ENCODE measurements at regions not wholly inside any gene's neighbourhood (a gene's known extent, or its start where the extent isn't known, plus 50 kb on each side); places are given as distances from the start of the nearest gene placed in this dataset.

DNA sequence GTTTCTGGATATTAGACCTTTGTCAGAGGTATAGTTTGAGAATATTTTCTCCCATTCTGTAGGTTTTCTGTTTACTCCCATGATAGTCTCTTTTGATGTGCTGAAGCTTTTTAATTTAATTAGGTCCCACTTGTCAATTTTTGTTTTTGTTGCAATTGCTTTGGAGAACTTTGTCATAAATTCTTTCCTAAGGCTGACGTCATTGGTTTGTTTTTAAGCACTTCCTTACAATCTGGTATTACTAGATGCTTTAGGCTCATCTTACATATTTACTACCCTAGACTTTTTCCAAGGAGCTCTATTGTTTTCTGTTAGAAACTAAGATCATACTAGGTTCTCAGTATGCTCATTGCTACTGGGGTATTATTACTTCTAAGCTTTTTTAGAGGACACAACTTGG is 806.3 kb downstream of the PDHA2 start:
- no TSS peak for BruUV-seq (replicated peaks)
- no peaks in the 10 kb centered on the region for H3K27me3 ChIP-seq (ENCODE audit: control insufficient read depth, insufficient read depth, low read length)
- no peak for ATAC-seq (ENCODE audit: low read depth)
- no peak overlapping the region for H2AK9ac ChIP-seq (replicated peaks; ENCODE audit: low read depth, low read length, poor library complexity)
- no peak overlapping the region for H2BK120ac ChIP-seq (ENCODE audit: low read depth, low read length)
- intact Hi-C loops (cut with micrococcal nuclease): no loop called here
- no peak overlapping the region for H2BK5ac ChIP-seq (ENCODE audit: low read depth, low read length, poor library complexity, severe bottlenecking)
- no peaks in the 10 kb centered on the region for H3K79me1 ChIP-seq (ENCODE audit: low read depth in 1 of 2, low read length in 2 of 2)
- no peak overlapping the region for H2BK20ac ChIP-seq (ENCODE audit: low read depth, low read length)
- no peak overlapping the region for H3K18ac ChIP-seq (ENCODE audit: low read depth, low read length)
- H3K4me2 ChIP-seq (ENCODE audit: low read depth, low read length): no peak overlapping the region
- no peak overlapping the region for H3K4me3 ChIP-seq (ENCODE audit: insufficient read depth, low read depth, low read length)
- H3K14ac ChIP-seq (replicated peaks; ENCODE audit: low read depth, low read length): no peak overlapping the region
- no peak overlapping the region for H4K91ac ChIP-seq (ENCODE audit: insufficient read depth, low read depth, low read length)
- H3K9ac ChIP-seq (ENCODE audit: low read depth, low read length): no peak overlapping the region
- H3K4me1 ChIP-seq (ENCODE audit: control insufficient read depth, insufficient read depth, low read length): no peaks in the 10 kb centered on the region
- in situ Hi-C loops (cut with MboI; ENCODE audit: low sequenced_read_pairs): no loop called here
- H3K36me3 ChIP-seq (ENCODE audit: control insufficient read depth, insufficient read depth, low read length): no peaks in the 10 kb centered on the region
- H3K56ac ChIP-seq (ENCODE audit: extremely low read depth, insufficient read depth, low read length): no peak overlapping the region
- H3K27ac ChIP-seq (ENCODE audit: insufficient read depth, low read length): no peak overlapping the region
- TF ChIP-seq CEBPB (IDR thresholded peaks at IDR 0.05; ENCODE audit: low read depth, low read length) (no peak), CHD1 (IDR thresholded peaks at IDR 0.05; ENCODE audit: low read depth, low read length) (no peak), BHLHE40 (IDR thresholded peaks at IDR 0.05; ENCODE audit: low read depth, low read length) (no peak), RCOR1 (IDR thresholded peaks at IDR 0.05; ENCODE audit: insufficient replicate concordance, low read length) (no peak), FOS (IDR thresholded peaks at IDR 0.05; ENCODE audit: low read depth, low read length) (no peak), MXI1 (IDR thresholded peaks at IDR 0.05; ENCODE audit: borderline replicate concordance, low read depth, low read length) (no peak), MAFK (IDR thresholded peaks at IDR 0.05; ENCODE audit: low read depth, low read length) (no peak)
- TF ChIP-seq, protein P1, sequence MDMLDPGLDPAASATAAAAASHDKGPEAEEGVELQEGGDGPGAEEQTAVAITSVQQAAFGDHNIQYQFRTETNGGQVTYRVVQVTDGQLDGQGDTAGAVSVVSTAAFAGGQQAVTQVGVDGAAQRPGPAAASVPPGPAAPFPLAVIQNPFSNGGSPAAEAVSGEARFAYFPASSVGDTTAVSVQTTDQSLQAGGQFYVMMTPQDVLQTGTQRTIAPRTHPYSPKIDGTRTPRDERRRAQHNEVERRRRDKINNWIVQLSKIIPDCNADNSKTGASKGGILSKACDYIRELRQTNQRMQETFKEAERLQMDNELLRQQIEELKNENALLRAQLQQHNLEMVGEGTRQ (IDR thresholded peaks at IDR 0.05; ENCODE audit: low read depth, low read length): no peak
- no peak overlapping the region for H4K5ac ChIP-seq (ENCODE audit: low read depth, low read length)
- ChIA-PET CTCF (no interaction called here), POLR2A (ENCODE audit: unreplicated experiment) (no interaction called here)
- no peaks in the 10 kb centered on the region for H4K20me1 ChIP-seq (ENCODE audit: insufficient read depth, low read length)
- H3K4ac ChIP-seq (ENCODE audit: low read depth, low read length): no peak overlapping the region
- WGBS, 2 experiments (ENCODE audit: extremely low coverage in 2 of 2, insufficient read length in 1 of 2): no CpG with 5 or more reads among the region's 1 CpG
- H3K23ac ChIP-seq (ENCODE audit: low read depth, low read length): no peak overlapping the region
- H2AK5ac ChIP-seq (ENCODE audit: low read depth, low read length): no peak overlapping the region
- peaks cover 4% of the 10 kb centered on the region; the same call in 1 of the 2 replicates for H3K9me3 ChIP-seq (ENCODE audit: control insufficient read depth, insufficient read depth, low read length)
- no peak overlapping the region for H2AFZ ChIP-seq (replicated peaks; ENCODE audit: low read length, poor library complexity)
- H3K9me1 ChIP-seq (ENCODE audit: insufficient read depth, low read length): no peaks in the 10 kb centered on the region
- no peak overlapping the region for H4K8ac ChIP-seq (ENCODE audit: low read depth in 2 of 2, low read length in 2 of 2)
- H2BK15ac ChIP-seq (ENCODE audit: low read depth, low read length): no peak overlapping the region
- dilution Hi-C loops (cut with HindIII; ENCODE audit: low sequenced_read_pairs, unreplicated experiment): no loop called here
- no peak for DNase-seq
